K562 (cell line): ENCODE measurements at regions not wholly inside any gene's neighbourhood (a gene's known extent, or its start where the extent isn't known, plus 50 kb on each side); places are given as distances from the start of the nearest gene placed in this dataset.

Experiments
- CTCF ChIP-seq, 3 experiments: IDR thresholded peaks in 2 of 3; conservative IDR thresholded peaks in 1 of 3; 2 replicates each; pipeline ENCODE4 v1.5.1; 2011 to 2012; ENCODE audit warnings: low read length in 3 of 3, mild to moderate bottlenecking in 3 of 3, control low read depth in 2 of 3, improper control_type of control experiment in 1 of 3, inconsistent platforms in 1 of 3, low read depth in 1 of 3, mixed read lengths in 1 of 3, moderate library complexity in 1 of 3; ENCODE audit not compliant: insufficient read depth in 2 of 3
- DIDO1 ChIP-seq: fragments of 450-650 bp; IDR thresholded peaks from 2 replicates; pipeline ENCODE4 v1.6.1; 2016; ENCODE audit warnings: low read depth, missing biosample characterization, missing genetic modification characterization
- POLR2A ChIP-seq: fragments of 450-650 bp; conservative IDR thresholded peaks from 2 replicates; pipeline ENCODE4 v1.6.1; 2016
- POLR2AphosphoS5 ChIP-seq: IDR thresholded peaks from 2 replicates; pipeline ENCODE4 v1.6.1; 2011; ENCODE audit warnings: mild to moderate bottlenecking, low read depth, low read length, moderate library complexity; ENCODE audit not compliant: control insufficient read depth, insufficient read depth
- STAT5B ChIP-seq: fragments of 250-450 bp; sonication (Bioruptor Pico); IDR thresholded peaks from 2 replicates; pipeline ENCODE4 v1.8.0; 2021; ENCODE audit warnings: mild to moderate bottlenecking, inconsistent platforms
- USF2 ChIP-seq: sonication (generic); formaldehyde crosslinking; IDR thresholded peaks from 2 replicates; pipeline ENCODE4 v1.5.0; 2020; ENCODE audit warnings: missing genetic modification reagents
- ZNF778 ChIP-seq: fragments of 450-650 bp; formaldehyde crosslinking; IDR thresholded peaks from 2 replicates; pipeline ENCODE4 v1.4.0; 2020; ENCODE audit warnings: mild to moderate bottlenecking, moderate library complexity

- TF ChIP-seq USF2 (CRISPR knock-in tag) (no peak), STAT5B (CRISPR knock-in tag) (no peak), CTCF (IDR thresholded peaks at IDR 0.05 in 2 of 3, conservative IDR thresholded peaks at IDR 0.05 in 1 of 3; ENCODE audit: insufficient read depth in 2 of 3, low read depth in 1 of 3, low read length in 3 of 3) (no peak), ZNF778 (no peak), DIDO1 (tag) (no peak), POLR2AphosphoS5 (no peak), POLR2A (no peak)
Observed at GRCh38 chr14:40139657-40140056, 707.4 kb upstream of the FBXO33 start.
